HG02885 (cell line): ENCODE measurements at regions not wholly inside any gene's neighbourhood (a gene's known extent, or its start where the extent isn't known, plus 50 kb on each side); places are given as distances from the start of the nearest gene placed in this dataset.
"Not testable (repeated sequence)": the region's sequence is repeated elsewhere in the genome, so short reads cannot be mapped to it uniquely, and the experiment has no call there.

Experiments
- ATAC-seq: cut with Tn5 transposase; IDR thresholded peaks from one replicate; pipeline ENCODE4 v1.9.1; 2021; ENCODE audit warnings: mild to moderate bottlenecking; ENCODE audit not compliant: unreplicated experiment, poor library complexity

DNA sequence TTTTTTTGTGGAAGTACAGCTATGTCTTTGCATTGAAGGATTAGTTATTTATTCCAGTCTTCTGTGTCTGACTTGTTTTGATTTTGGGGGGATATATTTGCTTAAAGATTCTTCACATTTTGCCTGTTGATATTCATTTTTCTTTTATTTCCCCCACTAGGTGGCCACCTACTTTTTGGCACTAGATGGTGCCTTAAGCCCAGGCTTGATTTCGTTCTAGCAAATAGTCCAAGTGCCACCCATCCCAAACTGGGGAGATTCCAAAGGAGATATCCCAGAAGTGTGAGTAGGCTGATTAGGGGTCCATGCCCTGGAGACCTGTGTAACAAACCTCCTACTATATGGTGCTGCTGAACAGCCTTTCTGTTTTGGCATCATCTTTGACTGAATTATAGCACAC, 80.0 kb upstream of the SPATA16 start:
- no peak for ATAC-seq

DNA sequence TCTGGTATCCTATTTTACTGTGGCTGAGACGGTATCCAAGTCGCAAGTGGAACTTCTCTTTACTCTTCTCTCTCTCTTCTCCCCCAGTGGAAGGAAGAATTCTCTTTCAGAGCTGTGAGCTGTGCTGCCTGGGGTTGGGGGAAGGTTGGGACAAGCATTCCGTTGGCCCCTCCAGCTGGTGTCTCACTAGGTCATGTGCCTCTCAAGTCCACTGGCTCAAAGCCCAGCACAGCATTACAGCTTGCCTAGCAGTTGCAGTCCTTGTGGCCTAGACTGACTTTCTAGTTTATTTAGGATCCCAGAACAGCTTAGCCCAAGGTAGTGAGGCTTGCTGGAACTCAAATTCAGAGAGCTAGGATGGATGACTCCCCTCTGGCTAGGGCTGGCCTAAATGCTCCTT, 76.1 kb upstream of the SPATA16 start:
- no peak for ATAC-seq

DNA sequence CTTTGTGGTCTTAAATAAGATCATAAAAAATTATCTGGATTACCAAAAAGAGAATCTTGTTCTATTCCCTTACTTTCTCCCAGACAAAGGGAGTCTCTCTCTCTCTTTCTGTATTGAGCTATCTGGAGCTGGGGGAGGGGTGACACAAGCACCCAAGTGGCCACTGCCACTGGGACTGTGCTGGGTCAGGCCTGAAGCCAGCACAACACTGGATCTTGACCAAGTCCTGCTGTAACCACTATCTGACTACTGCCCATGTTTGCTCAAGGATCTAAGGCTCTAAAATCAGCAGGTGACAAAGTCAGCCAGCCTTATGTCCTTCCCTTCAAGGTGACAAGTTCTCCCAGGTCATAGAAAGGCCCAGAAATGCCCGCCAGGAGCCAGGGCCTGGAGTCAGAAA, 75.0 kb upstream of the SPATA16 start:
- no peak for ATAC-seq

DNA sequence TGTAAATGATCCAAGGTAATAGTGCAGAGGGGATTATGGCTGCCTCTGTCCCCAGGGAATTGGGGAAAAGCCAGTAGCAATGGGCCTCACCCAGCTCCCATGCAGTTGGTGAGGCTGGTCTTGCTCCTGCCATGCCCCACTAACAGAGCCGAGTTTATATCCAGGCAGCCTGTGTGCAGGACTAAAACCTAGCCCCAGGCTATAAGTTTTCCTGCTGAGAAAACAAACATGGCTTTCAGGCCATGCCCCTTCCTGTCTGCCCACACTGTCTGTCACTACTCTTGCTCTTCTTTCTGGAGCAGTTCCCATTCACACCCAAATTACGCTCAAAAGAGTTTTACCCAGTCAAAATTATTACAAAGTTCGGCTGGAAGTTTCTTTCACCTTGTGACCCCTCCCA, 73.5 kb upstream of the SPATA16 start:
- no peak for ATAC-seq

DNA sequence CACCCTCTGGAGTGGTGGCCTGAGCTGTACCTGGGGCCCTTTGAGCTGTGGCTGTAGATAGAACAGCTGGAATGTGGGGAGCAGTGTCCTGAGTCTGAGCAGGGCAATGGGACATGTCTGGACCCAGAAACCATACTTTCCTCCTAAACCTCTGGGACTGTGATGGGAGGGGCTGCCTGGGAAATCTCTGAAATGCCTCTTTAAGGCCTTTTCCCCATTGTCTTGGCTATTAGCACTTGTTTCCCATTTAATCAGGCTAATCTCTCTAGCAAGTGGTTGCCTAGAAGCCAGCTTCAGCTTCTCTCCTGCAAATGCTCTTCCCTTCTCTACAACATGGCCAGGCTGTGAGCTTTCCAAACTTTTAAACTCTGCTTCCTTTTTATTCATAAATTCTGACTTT, 58.5 kb upstream of the SPATA16 start:
- ATAC-seq, result no peak

GRCh38 chr3:173194868-173195267, 53.8 kb upstream of the SPATA16 start:
- ATAC-seq, result not testable (repeated sequence)

DNA sequence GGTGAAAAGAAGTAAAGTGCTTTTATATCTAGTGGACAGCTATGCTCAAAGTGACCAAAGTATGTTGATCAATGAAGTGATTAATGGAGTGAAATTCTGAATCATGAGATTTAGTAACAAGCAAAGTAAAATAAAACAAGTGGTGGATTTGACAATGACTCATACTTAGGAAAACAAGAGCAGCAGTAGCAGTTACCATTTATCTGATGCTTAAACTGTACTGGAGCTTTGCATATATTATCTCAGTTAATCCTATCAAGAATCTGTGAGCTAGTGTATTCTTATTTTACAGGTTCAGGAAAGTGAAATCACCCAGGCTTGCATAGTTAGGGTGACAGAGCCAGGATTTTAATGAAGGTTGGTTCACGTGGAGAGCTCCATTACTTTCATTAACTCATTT, 50.6 kb upstream of the SPATA16 start:
- no peak for ATAC-seq
